Stimulated activated CD8-positive, alpha-beta memory T cell treated with anti-CD3 and anti-CD28 coated beads, Interleukin-15, amount 100 ng/mL, for 4 hours (primary cell): ENCODE measurements at regions not wholly inside any gene's neighbourhood (a gene's known extent, or its start where the extent isn't known, plus 50 kb on each side); places are given as distances from the start of the nearest gene placed in this dataset.

Experiments used
- DNase-seq, 2 donors: peaks; one replicate each; pipeline ENCODE4 v3.0.0-alpha.2; 2020; ENCODE audit warnings: low read depth in 2 of 2

GRCh38 chr12:92614502-92614901 is 88.3 kb upstream of the PLEKHG7 start:
- DNase-seq = no peak

- no peak for DNase-seq
Observed at GRCh38 chr12:92614001-92614400, 88.8 kb upstream of the PLEKHG7 start.

- DNase-seq = no peak
Observed at GRCh38 chr12:92612611-92613010, 90.2 kb upstream of the PLEKHG7 start.

GRCh38 chr12:92608151-92609091 is 94.4 kb upstream of the PLEKHG7 start:
- DNase-seq = no peak

- no peak for DNase-seq
Observed at GRCh38 chr12:92606956-92607355, 95.8 kb upstream of the PLEKHG7 start.

GRCh38 chr12:92605621-92606170 is 97.1 kb upstream of the PLEKHG7 start:
- no peak for DNase-seq

- no peak for DNase-seq
Observed at GRCh38 chr12:92604786-92605185, 98.0 kb upstream of the PLEKHG7 start.

GRCh38 chr12:92603741-92604432 is 98.9 kb upstream of the PLEKHG7 start:
- no peak for DNase-seq

- DNase-seq = no peak
Observed at GRCh38 chr12:92602930-92603623, 99.7 kb upstream of the PLEKHG7 start.

- no peak for DNase-seq
Observed at GRCh38 chr12:92602476-92602875, 100.3 kb upstream of the PLEKHG7 start.

GRCh38 chr12:92601680-92602079 is 101.1 kb upstream of the PLEKHG7 start:
- DNase-seq = no peak

GRCh38 chr12:92601176-92601575 is 101.6 kb upstream of the PLEKHG7 start:
- DNase-seq = no peak

- no peak for DNase-seq
Observed at GRCh38 chr12:92600052-92600451, 102.7 kb upstream of the PLEKHG7 start.

- DNase-seq = no peak
Observed at GRCh38 chr12:92597997-92598396, 104.8 kb upstream of the PLEKHG7 start.

- no peak for DNase-seq
Observed at GRCh38 chr12:92597118-92597517, 105.7 kb upstream of the PLEKHG7 start.

- DNase-seq = no peak
Observed at GRCh38 chr12:92596383-92596782, 106.4 kb upstream of the PLEKHG7 start.

GRCh38 chr12:92595663-92596062 is 107.1 kb upstream of the PLEKHG7 start:
- DNase-seq = no peak

GRCh38 chr12:92593734-92594402 is 108.9 kb upstream of the PLEKHG7 start:
- DNase-seq = peak; percentile 52 to 81

- no peak for DNase-seq
Observed at GRCh38 chr12:92585115-92585727, 117.6 kb upstream of the PLEKHG7 start.

GRCh38 chr12:92583910-92584309 is 118.9 kb upstream of the PLEKHG7 start:
- no peak for DNase-seq

GRCh38 chr12:92582893-92583292 is 119.9 kb upstream of the PLEKHG7 start:
- no peak for DNase-seq
